HG03558 (cell line): ENCODE measurements at regions not wholly inside any gene's neighbourhood (a gene's known extent, or its start where the extent isn't known, plus 50 kb on each side); places are given as distances from the start of the nearest gene placed in this dataset.
"Not testable (repeated sequence)": the region's sequence is repeated elsewhere in the genome, so short reads cannot be mapped to it uniquely, and the experiment has no call there.

ENCODE experiments used
- ATAC-seq: cut with Tn5 transposase; IDR thresholded peaks from one replicate; pipeline ENCODE4 v1.9.1; 2021; ENCODE audit warnings: moderate number of reproducible peaks; ENCODE audit not compliant: unreplicated experiment; ENCODE audit errors: extremely low read depth

GRCh38 chr17:62160816-62161215 is 95.7 kb upstream of the MED13 start:
- no peak for ATAC-seq

- no peak for ATAC-seq
Observed at GRCh38 chr17:62159994-62160393, 94.9 kb upstream of the MED13 start.

GRCh38 chr17:62156949-62157348 is 91.9 kb upstream of the MED13 start:
- ATAC-seq = no peak

- no peak for ATAC-seq
Observed at GRCh38 chr17:62154909-62155308, 89.8 kb upstream of the MED13 start.

- ATAC-seq = no peak
Observed at GRCh38 chr17:62150471-62150870, 85.4 kb upstream of the MED13 start.

- ATAC-seq = no peak
Observed at GRCh38 chr17:62149961-62150360, 84.9 kb upstream of the MED13 start.

GRCh38 chr17:62147284-62147683 is 82.2 kb upstream of the MED13 start:
- ATAC-seq = no peak

GRCh38 chr17:62140836-62141235 is 75.8 kb upstream of the MED13 start:
- no peak for ATAC-seq

GRCh38 chr17:62140376-62140775 is 75.3 kb upstream of the MED13 start:
- ATAC-seq = no peak

GRCh38 chr17:62139690-62140354 is 74.7 kb upstream of the MED13 start:
- ATAC-seq = not testable (repeated sequence)

GRCh38 chr17:62139141-62139540 is 74.1 kb upstream of the MED13 start:
- no peak for ATAC-seq

- ATAC-seq = not testable (repeated sequence)
Observed at GRCh38 chr17:62138676-62139121, 73.6 kb upstream of the MED13 start.

GRCh38 chr17:62137734-62138624 is 72.9 kb upstream of the MED13 start:
- ATAC-seq = not testable (repeated sequence)

- not testable (repeated sequence) for ATAC-seq
Observed at GRCh38 chr17:62137013-62137733, 72.1 kb upstream of the MED13 start.

- ATAC-seq = no peak
Observed at GRCh38 chr17:62135742-62136141, 70.7 kb upstream of the MED13 start.

GRCh38 chr17:62135096-62135495 is 70.0 kb upstream of the MED13 start:
- not testable (repeated sequence) for ATAC-seq

- no peak for ATAC-seq
Observed at GRCh38 chr17:62134397-62134796, 69.3 kb upstream of the MED13 start.

- not testable (repeated sequence) for ATAC-seq
Observed at GRCh38 chr17:62131271-62131670, 66.2 kb upstream of the MED13 start.

- ATAC-seq = no peak
Observed at GRCh38 chr17:62130739-62131138, 65.7 kb upstream of the MED13 start.

GRCh38 chr17:62126292-62126691 is 61.2 kb upstream of the MED13 start:
- no peak for ATAC-seq

GRCh38 chr17:62125307-62125706 is 60.2 kb upstream of the MED13 start:
- ATAC-seq = no peak
